Dedifferentiated amniotic fluid mesenchymal stem cell (primary cell): ENCODE measurements at regions not wholly inside any gene's neighbourhood (a gene's known extent, or its start where the extent isn't known, plus 50 kb on each side); places are given as distances from the start of the nearest gene placed in this dataset.
A peak's percentile ranks its signal among the peaks of the same experiment; 100 is the strongest.
"Not testable (repeated sequence)": the region's sequence is repeated elsewhere in the genome, so short reads cannot be mapped to it uniquely, and the experiment has no call there.

Experiments used
- DNase-seq: peaks from one replicate; pipeline ENCODE4 v3.0.0-alpha.2; 2016; ENCODE audit errors: extremely low spot score

DNA sequence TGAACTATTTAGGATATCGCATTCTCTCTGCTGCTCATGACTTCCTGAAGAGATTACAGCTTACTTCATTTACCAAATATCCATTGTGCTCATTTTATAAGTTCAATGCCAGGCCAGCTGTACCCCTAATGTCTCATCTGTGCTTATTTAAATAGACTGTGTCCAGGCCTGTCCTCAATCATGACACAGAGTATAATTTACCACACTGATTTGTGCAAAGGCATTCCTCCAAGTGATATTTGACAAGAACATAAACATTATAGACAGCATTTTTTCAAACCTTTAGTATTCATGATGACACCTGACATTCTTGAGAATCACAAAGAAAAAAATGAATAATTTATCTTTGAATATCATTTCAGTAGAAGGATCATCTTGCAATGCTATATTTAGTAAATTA lies 260.1 kb upstream of the SEMA3D start:
- no peak for DNase-seq

DNA sequence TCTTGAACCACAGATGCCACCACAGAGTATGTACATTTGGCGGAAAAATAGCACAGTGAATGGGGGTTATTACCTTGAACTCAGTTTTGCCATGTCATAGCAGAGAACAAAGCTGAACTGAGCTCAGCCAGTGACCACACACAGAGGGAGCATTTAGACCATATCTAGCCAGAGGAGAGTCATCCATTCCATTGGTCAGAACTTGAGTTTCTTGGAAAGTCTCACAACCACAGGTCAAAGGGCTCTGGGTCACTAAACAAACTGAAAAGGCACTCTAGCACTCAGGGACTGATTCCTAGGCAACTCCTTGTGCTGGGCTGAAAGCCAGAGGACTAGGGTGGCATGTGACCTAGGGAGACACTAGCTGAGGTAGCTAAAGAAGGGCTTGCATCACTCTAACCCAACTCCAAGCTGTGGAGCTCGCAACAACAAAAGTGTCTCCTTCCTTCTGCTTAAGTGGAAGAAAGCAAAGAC lies 239.7 kb upstream of the SEMA3D start:
- peak; percentile 14 for DNase-seq

DNA sequence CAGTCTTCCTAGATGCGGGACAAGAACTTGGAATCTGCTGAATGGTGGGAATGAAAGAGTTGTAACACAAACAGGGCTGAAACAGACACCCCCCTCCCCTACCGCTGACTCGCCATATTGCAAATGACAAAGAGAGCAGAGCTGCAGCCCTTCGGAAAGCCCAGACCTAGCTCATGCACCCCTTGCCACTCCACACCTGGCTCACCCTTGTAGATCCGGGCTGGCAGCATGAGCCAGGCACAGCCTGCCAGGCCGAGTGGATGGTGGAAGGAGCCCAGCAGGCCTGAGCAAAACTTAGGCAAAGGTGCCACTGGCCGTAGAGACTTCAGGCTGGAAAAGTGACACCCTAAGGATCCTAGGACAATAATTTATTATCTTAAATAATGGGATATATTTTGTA lies 237.4 kb upstream of the SEMA3D start:
- no peak for DNase-seq

DNA sequence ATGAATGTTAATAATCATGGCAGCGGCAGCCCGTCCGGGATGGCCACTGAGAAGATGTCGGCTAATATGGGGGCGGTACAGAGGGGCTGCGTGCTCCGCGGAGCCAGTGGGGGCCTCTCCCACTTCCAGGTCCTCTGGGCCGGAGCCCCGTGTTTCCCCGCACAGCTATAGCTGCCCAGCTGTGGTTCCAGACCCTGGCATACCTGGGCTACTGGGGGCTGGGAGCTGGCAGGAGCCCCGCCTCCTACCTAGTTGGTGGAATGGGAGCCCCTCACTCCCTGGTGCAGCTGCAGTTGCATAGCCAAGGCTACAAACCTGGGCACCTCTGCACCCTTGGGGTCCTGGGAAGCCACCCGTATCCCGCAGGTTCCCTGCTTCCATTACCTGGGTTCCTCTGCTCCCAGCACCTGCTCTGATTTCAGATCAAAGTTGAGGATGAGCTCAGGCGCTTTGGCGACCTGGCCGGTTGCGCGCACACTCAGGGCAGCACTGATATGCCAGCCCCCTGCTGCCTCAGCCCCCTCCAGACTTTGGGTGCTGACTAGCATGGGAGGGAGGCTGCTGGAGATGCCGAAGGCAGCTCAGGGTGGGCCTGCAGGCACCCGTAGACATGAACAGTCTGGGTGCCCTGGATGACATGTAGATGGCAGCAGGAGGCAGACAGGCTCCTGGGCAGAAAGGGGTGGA lies 236.5 kb upstream of the SEMA3D start:
- no peak for DNase-seq

DNA sequence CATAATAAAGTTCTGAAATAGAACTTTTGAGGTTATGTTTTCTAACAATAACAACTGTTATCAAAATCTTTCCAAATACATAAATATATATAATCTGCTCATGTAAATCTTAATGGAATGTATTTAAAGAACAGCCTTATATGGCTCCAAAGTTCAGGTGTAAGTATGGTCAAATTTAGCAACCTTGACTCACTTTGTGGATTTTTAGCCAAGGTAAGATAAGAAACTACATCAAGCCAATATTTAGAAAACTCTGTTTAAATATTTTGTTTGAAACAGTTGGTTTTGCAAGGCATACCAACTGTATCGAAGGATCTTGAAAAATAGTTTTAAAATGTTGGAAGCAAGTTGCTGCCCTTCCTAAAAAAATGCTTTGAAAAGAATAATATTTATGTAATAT lies 228.9 kb upstream of the SEMA3D start:
- no peak for DNase-seq

DNA sequence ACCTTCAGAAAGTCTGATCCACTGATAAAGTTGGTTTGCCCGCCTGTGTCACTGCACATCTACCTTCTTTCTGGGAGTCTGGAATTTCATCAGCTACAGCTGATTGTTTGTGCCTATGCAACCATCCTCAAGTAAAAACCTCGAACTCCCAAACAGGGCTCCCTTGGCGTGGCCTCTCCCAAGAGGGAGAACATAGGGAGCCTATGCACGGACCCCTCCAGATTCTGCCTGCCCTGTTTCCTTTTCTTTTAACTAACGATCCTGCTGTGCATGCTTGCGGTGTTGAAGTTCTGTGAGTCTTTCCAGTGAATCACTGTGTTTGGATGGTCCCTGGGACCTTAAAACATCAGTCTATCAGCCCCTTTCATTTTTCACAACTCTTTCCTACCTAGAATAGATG lies 226.9 kb upstream of the SEMA3D start:
- DNase-seq: no peak

DNA sequence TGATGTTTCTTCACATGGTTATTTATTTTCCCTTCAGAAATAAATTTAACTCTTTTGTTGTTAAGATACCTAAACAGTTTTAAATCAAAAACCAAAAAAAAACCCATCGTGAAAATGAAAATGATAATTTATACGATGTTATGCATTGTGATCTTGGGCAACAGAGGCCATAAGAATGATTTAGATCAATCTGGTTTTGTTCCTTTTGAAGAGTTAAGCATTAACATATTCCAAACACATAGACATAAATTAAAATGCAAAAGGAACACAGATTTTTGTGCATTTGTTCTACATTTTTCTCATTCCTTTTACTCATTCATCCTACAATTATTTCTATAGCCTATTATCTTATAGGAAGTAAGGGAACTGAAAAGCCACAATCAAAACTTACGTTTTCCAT lies 226.1 kb upstream of the SEMA3D start:
- DNase-seq: no peak

DNA sequence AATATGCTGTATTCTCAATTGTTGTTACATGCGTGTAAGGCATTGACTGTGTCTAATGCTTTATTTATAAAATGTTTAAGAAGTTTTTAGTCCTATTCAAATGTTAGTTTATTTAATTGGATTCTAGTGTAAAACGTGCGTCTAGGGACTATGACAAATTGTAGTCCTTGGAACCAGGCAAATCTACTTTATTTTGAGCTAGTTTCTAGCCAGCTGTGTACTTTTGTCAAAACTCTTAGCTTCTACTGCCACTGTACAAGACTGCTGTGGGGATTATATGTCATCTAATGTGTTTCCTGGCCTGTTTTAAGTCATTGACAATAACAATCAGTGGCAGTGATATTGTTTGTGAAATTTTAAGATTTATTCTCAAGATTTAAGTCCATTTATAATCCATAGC lies 220.5 kb upstream of the SEMA3D start:
- no peak for DNase-seq

DNA sequence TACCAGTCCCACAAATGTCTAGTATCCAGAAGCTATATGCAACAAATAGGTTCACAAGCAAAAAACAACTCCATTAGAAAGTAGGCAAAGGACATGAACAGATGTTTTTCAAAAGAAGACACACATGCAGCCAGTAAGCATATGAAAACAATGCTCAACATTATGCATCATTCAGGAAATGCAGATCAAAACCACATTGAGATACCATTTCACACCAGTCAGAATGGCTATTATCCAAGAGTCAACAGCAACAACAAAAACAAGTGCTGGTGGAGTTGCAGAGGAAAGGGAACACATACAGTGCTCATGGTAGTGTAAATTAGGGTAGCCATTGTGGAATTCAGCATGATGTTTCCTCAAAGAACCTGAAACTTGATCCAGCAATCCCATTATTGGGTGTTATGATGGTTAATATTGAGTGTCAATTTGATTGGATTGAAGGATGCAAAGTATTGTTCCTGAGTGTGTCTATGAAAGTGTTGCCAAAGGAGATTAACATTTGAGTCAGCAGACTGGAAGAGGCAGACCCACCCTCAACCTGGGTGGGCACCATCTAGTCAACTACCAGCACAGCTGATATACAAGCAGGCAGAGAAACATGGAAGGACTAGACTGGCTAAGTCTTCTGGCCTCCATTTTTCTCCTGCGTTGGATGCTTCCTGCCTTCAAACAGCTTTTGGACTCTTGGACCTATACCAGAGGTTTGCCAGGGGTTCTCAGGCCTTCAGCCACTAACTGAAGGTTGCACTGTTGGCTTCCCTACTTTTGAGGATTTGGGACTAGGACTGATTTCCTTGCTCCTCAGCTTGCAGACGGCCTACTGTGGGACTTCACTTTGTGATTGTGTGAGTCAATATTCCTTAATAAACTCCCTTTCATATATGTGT lies 218.4 kb upstream of the SEMA3D start:
- no peak for DNase-seq

DNA sequence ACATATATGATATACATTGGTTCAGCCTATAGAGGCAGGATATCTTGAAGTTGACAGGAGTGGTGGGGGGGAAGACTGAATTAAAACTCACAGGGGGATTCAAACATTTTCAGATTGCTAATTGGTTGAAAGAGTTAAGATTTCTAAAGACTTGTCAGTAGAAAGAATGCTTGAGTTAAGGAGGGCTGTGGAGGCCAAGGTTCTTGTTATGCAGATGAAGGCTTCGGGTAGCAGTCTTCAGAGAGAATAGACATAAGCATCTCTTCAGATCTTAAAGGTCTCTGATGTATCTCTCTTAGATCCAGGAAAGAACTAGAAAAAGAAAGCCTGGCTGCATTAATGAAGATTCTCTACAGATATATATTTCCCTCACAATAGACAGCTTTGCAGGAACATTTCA lies 209.8 kb upstream of the SEMA3D start:
- DNase-seq: no peak

DNA sequence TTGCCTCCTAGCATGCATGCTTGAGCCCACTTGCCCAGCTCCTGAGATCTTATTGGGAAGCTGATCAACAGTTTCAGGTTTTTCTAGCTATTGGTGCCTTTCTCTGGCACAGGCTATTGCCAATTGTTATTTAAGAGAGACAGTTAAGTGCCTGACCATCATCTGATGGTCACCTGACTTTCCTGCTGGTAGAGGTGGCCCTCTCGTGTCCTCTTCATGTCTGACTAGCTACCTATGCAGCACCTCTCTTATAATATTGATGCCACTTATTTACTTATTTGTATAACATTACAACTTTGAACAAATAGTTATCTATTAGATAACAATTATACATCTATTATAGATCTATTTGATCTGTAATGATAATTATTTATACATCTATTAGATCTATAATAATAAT lies 205.9 kb upstream of the SEMA3D start:
- no peak for DNase-seq

DNA sequence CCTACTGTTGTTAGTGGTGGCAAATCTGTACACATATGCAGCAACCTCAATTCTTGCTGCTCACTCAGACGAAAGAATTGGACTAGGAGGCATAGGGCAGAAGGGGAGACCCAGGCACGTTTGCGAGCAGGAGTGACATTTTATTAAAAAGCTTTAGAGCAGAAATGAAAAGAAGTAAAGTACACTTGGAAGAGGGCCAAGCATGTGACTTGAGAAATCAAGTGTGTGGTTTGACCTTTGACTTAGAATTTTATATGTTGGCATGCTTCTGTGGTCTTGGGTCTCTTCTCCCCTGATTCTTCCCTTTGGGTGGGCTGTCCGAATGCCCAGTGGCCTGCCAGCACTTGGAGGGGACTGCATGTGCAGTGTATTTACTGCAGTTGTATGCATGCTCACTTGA lies 205.5 kb upstream of the SEMA3D start:
- no peak for DNase-seq

DNA sequence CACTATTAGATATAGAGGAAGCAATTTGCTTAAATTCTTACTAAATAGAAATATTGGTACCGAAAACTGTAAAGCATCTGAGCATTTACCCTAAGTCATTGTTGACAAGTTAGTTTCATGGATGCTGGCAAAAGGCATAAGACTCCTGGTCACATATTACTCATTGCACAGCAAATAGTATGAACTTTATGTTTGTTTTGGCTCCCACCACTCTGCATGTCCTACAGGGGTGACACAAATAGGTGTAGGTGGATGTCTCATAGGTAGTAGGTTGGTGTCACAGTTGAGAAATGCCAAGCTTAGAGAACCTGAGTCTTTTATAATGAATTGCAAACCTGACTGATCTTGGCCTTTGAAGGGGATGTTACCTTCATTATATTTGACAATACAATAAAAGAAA lies 199.6 kb upstream of the SEMA3D start:
- no peak for DNase-seq

DNA sequence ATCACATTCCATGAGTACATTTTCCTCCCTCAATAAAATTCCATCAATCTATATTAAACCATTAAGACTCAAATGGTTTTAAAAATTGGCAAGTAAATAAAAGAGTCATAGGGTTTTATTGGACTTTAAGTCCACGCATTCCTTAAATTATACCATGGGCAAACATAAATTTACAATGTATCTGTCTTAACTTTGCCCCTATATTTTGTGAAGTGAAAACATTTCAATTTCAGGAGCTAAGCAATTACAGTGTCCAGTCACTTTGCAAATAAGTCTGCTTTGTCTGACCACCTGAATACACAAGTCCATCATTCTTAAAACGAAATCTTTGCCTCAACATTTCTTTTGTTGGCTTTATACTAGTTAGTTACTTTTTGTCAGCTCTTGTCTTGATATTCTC lies 197.5 kb upstream of the SEMA3D start:
- DNase-seq: no peak

DNA sequence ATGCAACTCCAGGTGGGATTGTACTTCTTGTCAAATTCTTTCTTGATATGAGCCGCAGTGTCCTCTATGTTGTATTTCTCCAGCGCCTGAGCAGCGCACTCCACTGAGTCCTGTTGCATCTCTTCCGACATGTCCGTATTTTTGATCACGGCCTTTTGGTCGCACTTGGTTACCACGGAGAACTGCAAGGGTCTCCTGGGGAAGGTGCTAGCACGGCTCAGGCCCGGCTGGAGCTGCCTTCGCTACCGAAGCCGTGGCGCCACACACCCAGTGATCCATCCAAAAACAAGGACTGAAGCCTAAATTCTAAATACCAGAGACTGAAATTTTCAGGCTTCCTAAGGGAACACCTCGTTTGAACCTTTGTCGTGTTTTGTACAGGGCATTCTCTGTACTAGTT lies 194.4 kb upstream of the SEMA3D start:
- DNase-seq: no peak

DNA sequence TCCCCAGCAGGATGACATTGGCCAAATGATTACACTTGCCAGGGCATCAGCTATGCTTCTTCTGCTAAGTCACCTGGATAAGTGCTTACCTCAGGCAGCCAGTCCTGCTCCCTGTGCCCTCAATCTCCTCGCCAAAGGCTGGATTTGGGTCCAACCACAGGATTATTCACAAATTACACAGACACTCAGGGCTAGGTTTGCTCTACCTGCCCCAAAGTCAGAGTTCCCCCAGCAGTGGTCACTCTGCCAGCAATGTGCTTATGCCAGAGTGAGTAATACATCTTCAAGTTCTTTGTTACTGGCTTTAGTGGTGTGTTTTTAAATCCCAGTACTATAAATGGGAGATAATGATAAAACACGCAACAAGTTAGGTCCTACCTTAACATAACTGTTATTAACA lies 189.7 kb upstream of the SEMA3D start:
- DNase-seq: no peak

DNA sequence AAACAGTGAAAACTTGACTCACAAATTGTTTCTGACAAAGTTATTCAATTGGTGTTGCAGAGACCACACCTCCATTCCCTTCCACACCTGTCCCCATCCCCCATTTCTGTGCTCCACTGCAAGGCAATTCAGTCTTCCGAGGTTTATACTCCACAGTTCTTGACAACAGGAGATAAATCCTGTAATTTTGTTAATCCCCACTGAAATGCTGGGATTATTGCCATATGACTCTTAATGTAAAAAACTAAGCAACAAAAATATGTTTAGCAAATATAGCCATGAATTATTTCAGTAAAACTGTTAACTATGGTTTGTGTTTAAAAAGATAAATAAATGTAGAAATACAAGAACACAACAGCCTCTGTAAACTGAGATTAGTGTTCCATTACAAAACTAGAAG lies 170.1 kb upstream of the SEMA3D start:
- DNase-seq: no peak

DNA sequence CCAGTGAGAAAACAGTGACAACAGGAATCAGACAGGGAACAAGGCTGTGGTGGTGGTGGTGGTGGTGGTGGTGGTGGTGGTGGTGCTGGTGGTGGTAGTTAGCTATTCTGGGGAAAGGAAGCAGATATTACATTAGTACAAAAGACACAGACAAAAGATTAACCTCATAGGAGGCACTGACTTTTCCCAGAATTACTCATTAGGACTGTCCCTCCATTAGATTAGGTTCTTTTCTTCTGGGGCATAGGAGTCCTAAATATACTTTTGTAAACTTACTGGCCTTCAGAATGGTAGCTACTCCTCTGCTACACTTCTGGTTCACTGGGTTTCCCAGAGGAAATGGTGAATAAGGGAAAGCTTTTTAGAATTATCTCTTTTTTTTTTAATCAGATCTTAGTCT lies 156.6 kb upstream of the SEMA3D start:
- DNase-seq: no peak

DNA sequence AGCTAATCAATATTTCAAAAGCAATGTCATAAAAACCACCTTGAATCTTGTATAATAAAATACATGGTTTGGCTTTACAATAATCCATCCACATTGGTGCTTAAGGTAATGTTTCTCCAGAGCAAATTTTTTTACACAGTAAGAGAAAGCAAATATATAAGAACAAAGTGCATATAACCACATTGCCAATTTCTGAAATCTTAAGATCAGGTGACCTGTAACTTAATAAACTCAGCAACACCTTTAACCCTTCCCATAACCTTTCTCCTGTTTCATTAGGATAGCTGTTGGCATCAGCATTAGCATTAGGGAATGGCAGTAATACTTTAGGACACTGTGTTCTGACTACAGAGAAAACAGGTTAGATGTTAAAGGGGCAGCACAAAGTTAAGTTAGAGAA lies 155.9 kb upstream of the SEMA3D start:
- DNase-seq: no peak

DNA sequence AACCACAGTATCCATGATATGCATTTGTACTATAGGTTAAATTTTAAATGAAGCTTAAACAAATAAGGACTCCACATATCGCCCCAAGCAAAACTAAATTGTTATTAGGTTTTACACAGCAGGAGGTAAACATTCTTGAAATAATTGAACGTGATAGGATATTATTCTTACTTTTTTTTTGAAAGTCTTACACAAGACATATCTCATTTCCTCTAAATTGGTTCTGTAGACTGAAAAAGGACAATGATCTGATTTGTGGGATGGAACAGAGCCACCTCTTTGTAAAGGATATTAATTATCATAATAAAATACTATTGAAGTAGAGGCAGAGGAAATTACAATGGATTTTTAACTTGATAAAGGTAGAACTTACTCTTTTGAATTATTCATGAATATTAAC lies 155.1 kb upstream of the SEMA3D start:
- DNase-seq: no peak

DNA sequence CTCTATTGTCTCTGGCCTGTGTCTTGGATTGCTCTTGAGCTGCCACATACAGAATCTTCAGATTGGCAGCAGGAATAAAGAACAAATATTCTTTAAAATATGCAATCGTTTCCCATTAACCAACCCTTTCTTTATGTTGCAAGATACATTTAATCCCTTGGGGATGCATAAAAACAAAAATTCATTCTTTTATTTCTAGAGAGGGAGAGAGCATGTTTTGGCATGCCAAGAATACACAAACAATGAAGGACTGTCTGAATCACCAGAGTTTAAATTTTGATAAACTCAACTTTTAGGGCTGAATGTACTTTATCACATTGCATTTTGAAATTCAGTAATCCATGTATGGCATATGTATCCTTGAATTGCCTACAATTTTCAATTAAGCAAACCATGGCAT lies 154.3 kb upstream of the SEMA3D start:
- DNase-seq: no peak

DNA sequence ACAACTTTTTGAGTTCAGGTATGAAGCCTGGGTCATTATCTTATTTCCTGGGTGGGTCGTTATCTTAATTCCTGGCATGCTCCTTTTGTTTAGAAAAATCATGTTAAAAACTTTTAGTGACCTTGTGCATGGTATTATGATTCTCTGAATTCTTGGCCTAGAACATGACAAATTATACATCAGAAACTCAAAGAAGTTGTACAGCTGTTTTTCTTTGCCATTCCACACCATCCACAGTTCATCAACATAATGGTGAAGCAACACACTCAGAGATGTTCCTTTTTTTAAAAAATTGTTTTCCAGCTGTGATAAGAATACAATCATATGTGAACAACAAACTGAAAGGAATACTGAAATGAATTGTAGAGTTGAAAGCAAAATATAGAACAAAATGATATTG lies 149.2 kb upstream of the SEMA3D start:
- no peak for DNase-seq

DNA sequence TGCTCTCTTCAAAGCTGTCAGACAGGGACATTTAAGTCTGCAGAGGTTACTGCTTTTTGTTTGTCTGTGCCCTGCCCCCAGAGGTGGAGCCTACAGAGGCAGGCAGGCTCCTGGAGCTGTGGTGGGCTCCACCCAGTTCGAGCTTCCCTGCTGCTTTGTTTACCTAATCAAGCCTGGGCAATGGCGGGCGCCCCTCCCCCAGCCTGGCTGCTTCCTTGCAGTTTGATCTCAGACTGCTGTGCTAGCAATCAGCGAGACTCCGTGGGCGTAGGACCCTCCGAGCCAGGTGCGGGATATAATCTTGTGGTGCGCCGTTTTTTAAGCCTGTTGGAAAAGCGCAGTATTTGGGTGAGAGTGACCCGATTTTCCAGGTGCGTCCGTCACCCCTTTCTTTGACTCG lies 148.3 kb upstream of the SEMA3D start:
- not testable (repeated sequence) for DNase-seq
